K562 (cell line): ENCODE measurements at regions not wholly inside any gene's neighbourhood (a gene's known extent, or its start where the extent isn't known, plus 50 kb on each side); places are given as distances from the start of the nearest gene placed in this dataset.

Experiments
- ATAC-seq: fragments of 200-7000 bp; cut with Tn5 transposase; 3 replicates; pipeline ENCODE4 v1.9.1; 2020; ENCODE audit warnings: moderate library complexity
- BruUV-seq: library from RNA; stranded (reverse); fragments of 400-500 nt; replicated peaks from 2 replicates; lab custom pipeline; 2021; lab: Mats Ljungman, UMichigan
- CTCF ChIA-PET: fragments of 300-600 bp; formaldehyde crosslinking; extraction: SDS; loops from one replicate; lab custom pipeline; 2021; ENCODE audit warnings: low intra/inter-chr PET ratio; lab: Yijun Ruan, JAX
- POLR2A ChIA-PET: fragments of 300-600, 350-650 bp; sonication (Branson Sonifier 250); formaldehyde crosslinking; extraction: SDS; loops from one replicate; lab custom pipeline; 2021; ENCODE audit warnings: antibody characterized with exemption, inconsistent platforms; lab: Yijun Ruan, JAX
- DNase-seq, 4 experiments: peaks; one replicate each; pipeline versions ENCODE4 v3.0.0 to v3.0.0-alpha.2; 2011 to 2018; ENCODE audit warnings: low spot score in 3 of 4, mixed read lengths in 3 of 4; ENCODE audit errors: extremely low read depth in 1 of 4
- FAIRE-seq: peaks from 2 replicates; lab custom pipeline; 2011; peaks lifted over from hg19 to GRCh38; lab: Jason Lieb, UNC
- H2AFZ ChIP-seq: 2 replicates; pipeline ENCODE4 v1.6.0; 2011; ENCODE audit warnings: low read depth, low read length, control low read depth, inconsistent platforms
- H3K27ac ChIP-seq: fragments of 200-600 bp; 3 replicates; pipeline ENCODE4 v1.8.0; 2011; ENCODE audit warnings: low read depth, mild to moderate bottlenecking, control low read depth, inconsistent platforms, low read length, moderate library complexity, mixed read lengths; ENCODE audit errors: extremely low read depth
- H3K27me3 ChIP-seq, 2 experiments: fragments of 300-600 bp in 1 of 2; 2 replicates in 1 of 2; 3 replicates in 1 of 2; pipeline versions ENCODE4 v1.6.0 to v1.8.0; 2011; ENCODE audit warnings: inconsistent platforms in 2 of 2, low read length in 2 of 2, mild to moderate bottlenecking in 1 of 2, mixed read lengths in 1 of 2, moderate library complexity in 1 of 2; ENCODE audit not compliant: control insufficient read depth in 2 of 2, insufficient read depth in 2 of 2
- H3K36me3 ChIP-seq: fragments of 300-600 bp; 3 replicates; pipeline ENCODE4 v1.8.0; 2011; ENCODE audit warnings: mild to moderate bottlenecking, low read length, inconsistent platforms; ENCODE audit not compliant: control insufficient read depth, insufficient read depth
- H3K4me1 ChIP-seq, 2 experiments: fragments of 200-600 bp in 1 of 2; replicated peaks in 1 of 2; 2 replicates in 1 of 2; 3 replicates in 1 of 2; pipeline versions ENCODE4 v1.5.1 to v1.8.0; 2011; ENCODE audit warnings: inconsistent platforms in 2 of 2, low read length in 2 of 2, mild to moderate bottlenecking in 1 of 2, mixed read lengths in 1 of 2, moderate library complexity in 1 of 2; ENCODE audit not compliant: control insufficient read depth in 2 of 2, insufficient read depth in 2 of 2
- H3K4me2 ChIP-seq: 2 replicates; pipeline ENCODE4 v1.6.1; 2011; ENCODE audit warnings: low read length, control low read depth, inconsistent platforms, mixed read lengths; ENCODE audit not compliant: insufficient read depth
- H3K4me3 ChIP-seq: fragments of 200-600 bp; sonication (generic), shearing (Covaris generic); 2 replicates; pipeline ENCODE4 v1.5.1; 2016; ENCODE audit warnings: control low read depth, inconsistent platforms
- H3K79me2 ChIP-seq: fragments of 200-600 bp; 3 replicates; pipeline ENCODE4 v1.8.0; 2011; ENCODE audit warnings: low read length, inconsistent platforms; ENCODE audit not compliant: control insufficient read depth, insufficient read depth
- H3K9ac ChIP-seq, 2 experiments: 2 replicates each; pipeline versions ENCODE4 v1.6.0 to v1.6.1; 2011; ENCODE audit warnings: low read depth in 2 of 2, low read length in 2 of 2, control low read depth in 1 of 2, inconsistent platforms in 1 of 2, mild to moderate bottlenecking in 1 of 2, mixed read lengths in 1 of 2; ENCODE audit not compliant: insufficient read depth in 1 of 2
- H3K9me1 ChIP-seq: one replicate; pipeline ENCODE4 v1.6.0; 2011; ENCODE audit warnings: inconsistent platforms, mild to moderate bottlenecking, low read length, moderate library complexity; ENCODE audit not compliant: control insufficient read depth, insufficient read depth
- H3K9me3 ChIP-seq: replicated peaks from 2 replicates; pipeline ENCODE4 v1.5.1; 2011; ENCODE audit warnings: low read depth, low read length, inconsistent platforms; ENCODE audit not compliant: control insufficient read depth, insufficient read depth
- H4K20me1 ChIP-seq: replicated peaks from 2 replicates; pipeline ENCODE4 v1.6.1; 2011; ENCODE audit warnings: low read length, inconsistent platforms, mixed read lengths; ENCODE audit not compliant: control insufficient read depth, insufficient read depth
- CTCF ChIP-seq, 3 experiments: IDR thresholded peaks in 2 of 3; conservative IDR thresholded peaks in 1 of 3; 2 replicates each; pipeline ENCODE4 v1.5.1; 2011 to 2012; ENCODE audit warnings: low read length in 3 of 3, mild to moderate bottlenecking in 3 of 3, control low read depth in 2 of 3, improper control_type of control experiment in 1 of 3, inconsistent platforms in 1 of 3, low read depth in 1 of 3, mixed read lengths in 1 of 3, moderate library complexity in 1 of 3; ENCODE audit not compliant: insufficient read depth in 2 of 3
- E2F1 ChIP-seq: sonication (generic); formaldehyde crosslinking; IDR thresholded peaks from 2 replicates; pipeline ENCODE4 v1.8.1; 2023; ENCODE audit warnings: mild to moderate bottlenecking, missing genetic modification reagents, moderate library complexity
- GABPB2 ChIP-seq: fragments of 250-450 bp; sonication (Bioruptor Pico); conservative IDR thresholded peaks from 2 replicates; pipeline ENCODE4 v1.5.1; 2021; ENCODE audit warnings: mild to moderate bottlenecking
- SIN3B ChIP-seq: fragments of 450-650 bp; IDR thresholded peaks from 2 replicates; pipeline ENCODE4 v1.6.1; 2017; ENCODE audit warnings: low read depth, mild to moderate bottlenecking, moderate library complexity
- ZNF695 ChIP-seq: fragments of 450-650 bp; formaldehyde crosslinking; IDR thresholded peaks from 2 replicates; pipeline ENCODE4 v1.4.0; 2020; ENCODE audit warnings: mild to moderate bottlenecking, moderate library complexity
- WGBS: fragments of 100-300 bp; shearing (Covaris generic); methylation state at CpG from one replicate; pipeline ENCODE4 v1.1.6; 2016; ENCODE audit warnings: low coverage, mixed read lengths; ENCODE audit not compliant: insufficient coverage; ENCODE audit errors: missing lambda C conversion rate; 5-methylcytosine and 5-hydroxymethylcytosine counted together
- in situ Hi-C: fragments of 300-500 bp; cut with MboI; formaldehyde crosslinking; loops from 4 replicates; pipeline ENCODE4 v1.15.0; 2018; ENCODE audit warnings: inconsistent platforms, mixed read lengths
- intact Hi-C: fragments of 100-400 bp; cut with micrococcal nuclease; formaldehyde crosslinking; loops from 2 replicates; pipeline ENCODE4 v1.14.2; 2022

GRCh38 chr22:48622891-48623545 lies 1204.7 kb downstream of the BRD1 start:
- H2AFZ ChIP-seq = no peak overlapping the region
- H3K4me1 ChIP-seq = no peaks in the 10 kb centered on the region
- no peak overlapping the region for H3K4me2 ChIP-seq
- DNase-seq = no peak
- no peaks in the 10 kb centered on the region for H3K36me3 ChIP-seq
- H3K27ac ChIP-seq = no peak overlapping the region
- no peaks in the 10 kb centered on the region for H3K9me1 ChIP-seq
- ChIA-PET POLR2A (no interaction called here), CTCF (no interaction called here)
- TF ChIP-seq GABPB2 (CRISPR knock-in tag) = no peak
- no peak for TF ChIP-seq SIN3B
- TF ChIP-seq CTCF (IDR thresholded peaks at IDR 0.05 in 2 of 3, conservative IDR thresholded peaks at IDR 0.05 in 1 of 3; ENCODE audit: insufficient read depth in 2 of 3, low read depth in 1 of 3, low read length in 3 of 3) = 0 out of 6 replicates have a peak, but pooled peaks of 1 of the 3 experiments have one; percentile 14
- no peak for TF ChIP-seq E2F1 (CRISPR knock-in tag)
- TF ChIP-seq ZNF695 (CRISPR knock-in tag) = no peak
- H3K4me3 ChIP-seq = no peak overlapping the region
- in situ Hi-C loops = no loop called here
- no peaks in the 10 kb centered on the region for H3K9me3 ChIP-seq
- no peak for FAIRE-seq
- H3K9ac ChIP-seq = no peak overlapping the region
- 7% methylated on average over 8 of the region's 55 CpGs for WGBS
- H3K27me3 ChIP-seq = no peaks in the 10 kb centered on the region; a peak in 1 of 5 replicates
- H4K20me1 ChIP-seq = no peaks in the 10 kb centered on the region
- no peaks in the 10 kb centered on the region for H3K79me2 ChIP-seq
- intact Hi-C loops = no loop called here
- BruUV-seq = no TSS peak
- no peak for ATAC-seq
